SK-N-SH (cell line): ENCODE measurements at regions not wholly inside any gene's neighbourhood (a gene's known extent, or its start where the extent isn't known, plus 50 kb on each side); places are given as distances from the start of the nearest gene placed in this dataset.

Experiments
- CTCF ChIA-PET: fragments of 300-600, 350-600 bp; formaldehyde crosslinking; extraction: SDS; loops from one replicate; lab custom pipeline; 2021; lab: Yijun Ruan, JAX
- POLR2A ChIA-PET: fragments of 350-600 bp; sonication (Branson Sonifier 250); formaldehyde crosslinking; extraction: SDS; loops from one replicate; lab custom pipeline; 2020; ENCODE audit warnings: antibody characterized with exemption, inconsistent platforms; lab: Yijun Ruan, JAX
- DNase-seq: peaks from one replicate; pipeline ENCODE4 v3.0.0; 2012
- H2AFZ ChIP-seq: fragments of 200-600 bp; sonication (generic); 2 replicates; pipeline ENCODE4 v1.8.1; 2016; ENCODE audit warnings: antibody characterized with exemption, mild to moderate bottlenecking, low read depth
- H3F3A ChIP-seq: fragments of 200-600 bp; sonication (generic); replicated peaks from 2 replicates; pipeline ENCODE3; 2016; ENCODE audit warnings: antibody characterized with exemption, mild to moderate bottlenecking; ENCODE audit not compliant: insufficient read depth
- H3K27ac ChIP-seq, 2 experiments: fragments of 200-500 bp in 1 of 2; fragments of 200-600 bp in 1 of 2; sonication (Bioruptor generic) in 1 of 2; sonication (generic), shearing (Covaris generic) in 1 of 2; 2 replicates each; pipeline versions ENCODE4 v1.5.1 to v1.6.1; 2014 to 2016; ENCODE audit warnings: low read depth in 2 of 2, inconsistent platforms in 1 of 2, low read length in 1 of 2, mild to moderate bottlenecking in 1 of 2, mixed read lengths in 1 of 2
- H3K27me3 ChIP-seq: fragments of 200-600 bp; sonication (generic), shearing (Covaris generic); 2 replicates; pipeline ENCODE4 v1.6.1; 2016; ENCODE audit warnings: mixed run types; ENCODE audit not compliant: insufficient read depth
- H3K36me3 ChIP-seq, 2 experiments: fragments of 200-500 bp in 1 of 2; fragments of 200-600 bp in 1 of 2; sonication (Bioruptor generic) in 1 of 2; sonication (generic) in 1 of 2; replicated peaks in 1 of 2; 2 replicates each; pipeline versions ENCODE3 to v1.5.1; 2014 to 2016; ENCODE audit warnings: low read length in 1 of 2, mild to moderate bottlenecking in 1 of 2; ENCODE audit not compliant: insufficient read depth in 2 of 2, control insufficient read depth in 1 of 2
- H3K4me1 ChIP-seq, 2 experiments: fragments of 200-500 bp in 1 of 2; fragments of 200-600 bp in 1 of 2; sonication (Bioruptor generic) in 1 of 2; sonication (generic), shearing (Covaris generic) in 1 of 2; 2 replicates each; pipeline versions ENCODE4 v1.5.1 to v1.6.1; 2014 to 2016; ENCODE audit warnings: low read depth in 1 of 2, low read length in 1 of 2, mixed run types in 1 of 2; ENCODE audit not compliant: insufficient read depth in 2 of 2, control insufficient read depth in 1 of 2
- H3K4me2 ChIP-seq: fragments of 200-600 bp; sonication (generic), shearing (Covaris generic); 2 replicates; pipeline ENCODE4 v1.6.1; 2017; ENCODE audit warnings: mixed run types
- H3K4me3 ChIP-seq, 2 experiments: fragments of 200-500 bp in 1 of 2; fragments of 200-600 bp in 1 of 2; sonication (Bioruptor generic) in 1 of 2; sonication (generic), shearing (Covaris generic) in 1 of 2; 2 replicates each; pipeline versions ENCODE4 v1.5.1 to v1.8.1; 2014 to 2016; ENCODE audit warnings: low read depth in 2 of 2, inconsistent platforms in 1 of 2, low read length in 1 of 2, mild to moderate bottlenecking in 1 of 2, mixed read lengths in 1 of 2, moderate library complexity in 1 of 2
- H3K79me2 ChIP-seq: fragments of 200-600 bp; sonication (generic); 2 replicates; pipeline ENCODE4 v1.8.1; 2017; ENCODE audit warnings: mild to moderate bottlenecking; ENCODE audit not compliant: insufficient read depth
- H3K9ac ChIP-seq: fragments of 200-600 bp; sonication (generic); 2 replicates; pipeline ENCODE4 v1.6.1; 2017; ENCODE audit warnings: mixed run types
- H3K9me2 ChIP-seq: fragments of 200-600 bp; sonication (generic); 2 replicates; pipeline ENCODE4 v1.6.1; 2017; ENCODE audit warnings: mixed run types
- H3K9me3 ChIP-seq: fragments of 200-600 bp; sonication (generic); 2 replicates; pipeline ENCODE4 v1.6.1; 2017; ENCODE audit warnings: mixed run types, mild to moderate bottlenecking, moderate library complexity
- H4K20me1 ChIP-seq: fragments of 200-600 bp; sonication (generic); 2 replicates; pipeline ENCODE4 v1.6.1; 2017; ENCODE audit warnings: mild to moderate bottlenecking, mixed run types; ENCODE audit not compliant: insufficient read depth
- FOXJ3 ChIP-seq: sonication (generic); formaldehyde crosslinking; IDR thresholded peaks from 2 replicates; pipeline ENCODE4 v1.5.1; 2020; ENCODE audit warnings: mild to moderate bottlenecking, missing genetic modification reagents
- MEF2A ChIP-seq: IDR thresholded peaks from 2 replicates; pipeline ENCODE4 v1.4.0; 2012; ENCODE audit warnings: low read depth, borderline replicate concordance
- MXI1 ChIP-seq: IDR thresholded peaks from 2 replicates; pipeline ENCODE4 v1.6.1; 2012; ENCODE audit warnings: mild to moderate bottlenecking, low read depth, low read length, improper control_type of control experiment
- RAD21 ChIP-seq: IDR thresholded peaks from 2 replicates; pipeline ENCODE4 v1.6.1; 2012; ENCODE audit warnings: mild to moderate bottlenecking, low read length
- SIN3A ChIP-seq: IDR thresholded peaks from 2 replicates; pipeline ENCODE4 v1.6.1; 2012; ENCODE audit warnings: low read depth, mild to moderate bottlenecking, low read length, moderate library complexity, borderline replicate concordance
- SMC3 ChIP-seq: IDR thresholded peaks from 2 replicates; pipeline ENCODE4 v1.6.1; 2012; ENCODE audit warnings: low read depth, low read length, improper control_type of control experiment
- TEAD4 ChIP-seq: IDR thresholded peaks from 2 replicates; pipeline ENCODE4 v1.4.0; 2012; ENCODE audit warnings: mild to moderate bottlenecking, borderline replicate concordance; ENCODE audit not compliant: insufficient read depth
- WGBS: methylation state at CpG from one replicate; pipeline ENCODE4 v1.1.6; 2017; ENCODE audit warnings: low lambda C conversion rate; 5-methylcytosine and 5-hydroxymethylcytosine counted together
- TF ChIP-seq, protein P1 (sequence below): IDR thresholded peaks from 2 replicates; pipeline ENCODE4 v1.4.0; 2012; ENCODE audit warnings: low read depth
- TF ChIP-seq, protein P2 (sequence below): IDR thresholded peaks from 2 replicates; pipeline ENCODE4 v1.6.1; 2012; ENCODE audit warnings: mild to moderate bottlenecking, low read depth, low read length, moderate library complexity

DNA sequence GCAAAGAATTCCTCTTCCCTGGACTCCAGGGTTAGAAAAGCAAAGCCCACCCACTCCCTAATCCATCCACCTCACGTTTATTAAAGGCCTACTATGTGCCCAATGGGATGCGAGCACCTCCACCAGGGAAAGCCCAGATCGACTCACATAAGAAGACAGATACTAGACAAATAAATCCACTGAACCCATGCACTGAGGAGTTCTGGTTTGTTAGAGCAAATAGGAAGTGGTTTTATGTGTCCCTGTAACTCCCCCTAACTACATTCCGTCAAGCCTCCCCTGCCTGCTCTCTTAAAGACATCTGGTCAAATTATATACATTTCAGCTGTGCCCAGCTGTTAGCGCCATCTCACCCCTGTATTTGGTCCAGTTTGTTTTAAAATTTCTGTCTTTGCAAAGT lies 218.5 kb upstream of the RPL38 start:
- H3K27ac ChIP-seq, result no peak overlapping the region
- no peaks in the 10 kb centered on the region for H4K20me1 ChIP-seq
- no peaks in the 10 kb centered on the region for H3F3A ChIP-seq
- WGBS, result 54% methylated on average over 5 of the region's 5 CpGs
- no peaks in the 10 kb centered on the region for H3K9me3 ChIP-seq
- TF ChIP-seq MXI1 (no peak), MEF2A (no peak), SMC3 (no peak), TEAD4 (no peak), RAD21 (no peak)
- TF ChIP-seq, protein P1, sequence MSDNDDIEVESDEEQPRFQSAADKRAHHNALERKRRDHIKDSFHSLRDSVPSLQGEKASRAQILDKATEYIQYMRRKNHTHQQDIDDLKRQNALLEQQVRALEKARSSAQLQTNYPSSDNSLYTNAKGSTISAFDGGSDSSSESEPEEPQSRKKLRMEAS, result no peak
- POLR2A ChIA-PET, result no interaction called here
- no peaks in the 10 kb centered on the region for H3K36me3 ChIP-seq
- no peaks in the 10 kb centered on the region; a peak in 1 of 4 replicates for H3K4me1 ChIP-seq
- H2AFZ ChIP-seq, result no peak overlapping the region
- H3K27me3 ChIP-seq, result no peaks in the 10 kb centered on the region
- CTCF ChIA-PET, result interaction anchor here (6.3 kb wide), 1 partner anchor 14 kb away, joined by 41 read pairs; no protein-coding TSS in a partner anchor
- H3K9me2 ChIP-seq, result no peaks in the 10 kb centered on the region
- no peak overlapping the region for H3K4me2 ChIP-seq
- no peaks in the 10 kb centered on the region for H3K79me2 ChIP-seq
- H3K4me3 ChIP-seq, result no peak overlapping the region
- no peak for DNase-seq
- H3K9ac ChIP-seq, result no peak overlapping the region

DNA sequence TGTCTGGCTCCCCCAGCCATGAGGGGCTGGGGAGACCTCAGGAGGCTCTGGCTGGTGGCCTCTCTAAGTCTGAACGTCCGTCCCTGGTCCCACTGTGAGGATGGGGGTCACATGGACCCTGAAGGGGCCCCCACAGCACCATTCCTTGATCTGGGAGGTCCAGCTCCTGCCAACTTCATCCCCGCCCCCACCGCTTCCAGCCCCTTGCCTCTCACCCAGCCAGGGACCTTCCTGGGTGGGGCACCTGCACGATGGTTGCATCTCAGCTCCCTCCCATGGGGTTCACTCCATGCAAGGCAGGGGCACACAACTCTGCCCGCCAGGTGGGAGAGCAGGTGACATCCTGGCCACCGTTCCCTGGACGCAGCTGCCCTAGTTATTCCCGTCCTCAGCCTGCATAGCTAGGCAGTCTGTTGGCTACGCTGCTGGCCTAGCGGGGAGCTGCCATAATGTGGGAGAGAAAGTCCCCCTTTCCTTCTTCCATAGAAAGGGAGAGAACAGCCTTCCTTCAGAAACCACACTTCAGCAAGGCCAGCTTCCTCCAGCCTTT lies 217.9 kb upstream of the RPL38 start:
- H3K9me2 ChIP-seq, result no peaks in the 10 kb centered on the region
- 40% methylated on average over 9 of the region's 11 CpGs for WGBS
- POLR2A ChIA-PET, result no interaction called here

More for the DNA sequence above, 217.9 kb upstream of the RPL38 start:
- Histone ChIP-seq H3K4me2 (no peak overlapping the region), H3K9ac (no peak overlapping the region), H3K27ac (no peak overlapping the region), H3K27me3 (no peaks in the 10 kb centered on the region), H2AFZ (no peak overlapping the region), H3K9me3 (no peaks in the 10 kb centered on the region), H3K36me3 (no peaks in the 10 kb centered on the region), H3K4me3 (no peak overlapping the region), H4K20me1 (no peaks in the 10 kb centered on the region), H3K79me2 (no peaks in the 10 kb centered on the region), H3K4me1 (no peaks in the 10 kb centered on the region; a peak in 1 of 4 replicates), H3F3A (no peaks in the 10 kb centered on the region)
- DNase-seq, result no peak
- CTCF ChIA-PET, result interaction anchor here (6.3 kb wide), 1 partner anchor 13 kb away, joined by 41 read pairs; no protein-coding TSS in a partner anchor
- TF ChIP-seq, protein P1, result no peak
- no peak for TF ChIP-seq FOXJ3 (CRISPR knock-in tag)
- TF ChIP-seq, protein P2, sequence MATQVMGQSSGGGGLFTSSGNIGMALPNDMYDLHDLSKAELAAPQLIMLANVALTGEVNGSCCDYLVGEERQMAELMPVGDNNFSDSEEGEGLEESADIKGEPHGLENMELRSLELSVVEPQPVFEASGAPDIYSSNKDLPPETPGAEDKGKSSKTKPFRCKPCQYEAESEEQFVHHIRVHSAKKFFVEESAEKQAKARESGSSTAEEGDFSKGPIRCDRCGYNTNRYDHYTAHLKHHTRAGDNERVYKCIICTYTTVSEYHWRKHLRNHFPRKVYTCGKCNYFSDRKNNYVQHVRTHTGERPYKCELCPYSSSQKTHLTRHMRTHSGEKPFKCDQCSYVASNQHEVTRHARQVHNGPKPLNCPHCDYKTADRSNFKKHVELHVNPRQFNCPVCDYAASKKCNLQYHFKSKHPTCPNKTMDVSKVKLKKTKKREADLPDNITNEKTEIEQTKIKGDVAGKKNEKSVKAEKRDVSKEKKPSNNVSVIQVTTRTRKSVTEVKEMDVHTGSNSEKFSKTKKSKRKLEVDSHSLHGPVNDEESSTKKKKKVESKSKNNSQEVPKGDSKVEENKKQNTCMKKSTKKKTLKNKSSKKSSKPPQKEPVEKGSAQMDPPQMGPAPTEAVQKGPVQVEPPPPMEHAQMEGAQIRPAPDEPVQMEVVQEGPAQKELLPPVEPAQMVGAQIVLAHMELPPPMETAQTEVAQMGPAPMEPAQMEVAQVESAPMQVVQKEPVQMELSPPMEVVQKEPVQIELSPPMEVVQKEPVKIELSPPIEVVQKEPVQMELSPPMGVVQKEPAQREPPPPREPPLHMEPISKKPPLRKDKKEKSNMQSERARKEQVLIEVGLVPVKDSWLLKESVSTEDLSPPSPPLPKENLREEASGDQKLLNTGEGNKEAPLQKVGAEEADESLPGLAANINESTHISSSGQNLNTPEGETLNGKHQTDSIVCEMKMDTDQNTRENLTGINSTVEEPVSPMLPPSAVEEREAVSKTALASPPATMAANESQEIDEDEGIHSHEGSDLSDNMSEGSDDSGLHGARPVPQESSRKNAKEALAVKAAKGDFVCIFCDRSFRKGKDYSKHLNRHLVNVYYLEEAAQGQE, result no peak
- no peak for TF ChIP-seq SIN3A
- no peak for TF ChIP-seq RAD21
